Activated T-helper 2 cell treated with anti-CD3 and anti-CD28 coated beads, Interferon-gamma antibody, Interleukin-2, Interleukin-4, amounts not matched to agents 10 μg/mL and 5 μg/mL and 100 μg/mL, durations not matched to agents 14 hours and 24 hours and 36 hours (primary cell): ENCODE measurements at regions not wholly inside any gene's neighbourhood (a gene's known extent, or its start where the extent isn't known, plus 50 kb on each side); places are given as distances from the start of the nearest gene placed in this dataset.
A peak's percentile ranks its signal among the peaks of the same experiment; 100 is the strongest.
"Not testable (repeated sequence)": the region's sequence is repeated elsewhere in the genome, so short reads cannot be mapped to it uniquely, and the experiment has no call there.

ENCODE experiments used
- DNase-seq: peaks from one replicate; pipeline ENCODE4 v3.0.0; 2021; ENCODE audit warnings: low spot score
- H3K27ac Mint-ChIP-seq: one replicate; pipeline ENCODE4 v1.8.0; 2021; ENCODE audit warnings: mixed read lengths
- H3K27me3 Mint-ChIP-seq: one replicate; pipeline ENCODE4 v1.8.0; 2021; ENCODE audit warnings: low read depth, mixed read lengths
- H3K36me3 Mint-ChIP-seq: one replicate; pipeline ENCODE4 v1.8.0; 2021; ENCODE audit warnings: low read depth, mixed read lengths
- H3K4me1 Mint-ChIP-seq: one replicate; pipeline ENCODE4 v1.8.0; 2021; ENCODE audit warnings: low read depth, mixed read lengths
- H3K4me3 Mint-ChIP-seq: one replicate; pipeline ENCODE4 v1.8.0; 2021; ENCODE audit warnings: low read depth, mild to moderate bottlenecking, moderate library complexity, mixed read lengths
- H3K9me3 Mint-ChIP-seq: one replicate; pipeline ENCODE4 v1.8.0; 2021; ENCODE audit warnings: mixed read lengths
- intact Hi-C: fragments of 100-400 bp; cut with micrococcal nuclease; formaldehyde crosslinking; loops from one replicate; pipeline ENCODE4 v1.15.1; 2023

DNA sequence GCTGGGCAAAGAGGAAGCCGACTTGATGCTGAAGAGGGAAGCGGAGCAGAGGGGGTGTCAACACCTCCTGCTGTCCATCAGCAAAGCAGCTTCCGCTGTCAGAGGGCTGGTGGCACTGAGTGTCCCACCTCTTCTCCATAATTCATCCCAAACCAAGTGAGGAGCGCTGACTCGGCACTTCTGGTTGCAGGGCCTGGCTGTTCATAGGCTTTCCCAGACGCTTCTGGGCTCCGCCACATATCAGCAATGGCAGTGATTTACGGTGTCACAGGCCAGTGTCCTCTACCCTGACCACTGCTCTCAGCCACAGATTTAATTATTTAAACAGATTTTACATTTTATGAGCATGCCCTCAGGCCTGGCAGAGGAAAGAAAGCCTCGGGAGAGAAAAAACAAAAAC is 70.1 kb upstream of the TENM4 start:
- Mint-ChIP-seq H3K9me3 (no peaks in the 10 kb centered on the region), H3K4me3 (no peak overlapping the region), H3K27me3 (no peaks in the 10 kb centered on the region), H3K4me1 (no peaks in the 10 kb centered on the region), H3K27ac (no peak overlapping the region), H3K36me3 (no peaks in the 10 kb centered on the region)
- no peak for DNase-seq
- intact Hi-C loops, result no loop called here

DNA sequence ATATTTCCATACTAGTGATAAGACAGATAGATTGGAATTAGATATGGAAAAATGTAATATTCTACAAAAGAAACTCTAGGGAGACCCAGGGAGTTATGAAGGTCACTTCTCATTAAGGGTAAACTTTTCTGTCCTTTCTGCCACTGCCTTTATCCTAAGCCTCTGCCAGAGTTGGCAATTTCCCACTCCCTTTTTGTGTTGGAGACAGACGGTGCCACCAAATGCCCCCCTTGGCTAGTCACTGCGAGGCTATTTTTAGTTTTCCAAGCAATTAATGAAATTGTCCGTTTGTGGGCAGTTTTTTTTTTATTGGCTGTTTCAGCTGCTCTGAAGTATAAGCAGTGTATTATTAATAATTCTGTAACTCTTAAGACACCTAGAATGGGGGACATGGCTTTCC is 67.6 kb upstream of the TENM4 start:
- Mint-ChIP-seq H3K27ac (no peak overlapping the region), H3K4me3 (no peak overlapping the region), H3K36me3 (no peaks in the 10 kb centered on the region), H3K9me3 (no peaks in the 10 kb centered on the region), H3K27me3 (no peaks in the 10 kb centered on the region), H3K4me1 (no peaks in the 10 kb centered on the region)
- intact Hi-C loops, result no loop called here
- no peak for DNase-seq

DNA sequence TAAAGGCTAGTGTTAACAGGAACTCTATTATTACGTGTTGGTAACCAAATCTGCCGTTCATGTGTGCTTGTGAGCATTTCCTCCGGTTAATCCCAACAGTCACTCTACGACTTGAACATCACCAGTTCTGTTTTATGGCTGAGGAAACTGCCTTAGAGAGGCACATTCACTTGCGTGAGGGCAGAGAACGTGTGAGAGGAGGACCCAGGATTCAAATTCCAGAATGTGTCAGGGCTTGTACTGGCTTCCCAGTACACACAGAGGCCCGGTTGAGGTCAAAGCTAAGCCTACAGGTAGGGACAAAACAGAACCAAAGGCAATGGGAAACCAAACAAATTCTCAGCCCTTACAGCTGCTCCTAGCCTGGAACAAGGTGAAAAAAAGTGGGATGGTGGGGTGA is 66.9 kb upstream of the TENM4 start:
- H3K9me3 Mint-ChIP-seq, result no peaks in the 10 kb centered on the region
- intact Hi-C loops, result no loop called here
- no peaks in the 10 kb centered on the region for H3K36me3 Mint-ChIP-seq
- no peaks in the 10 kb centered on the region for H3K27me3 Mint-ChIP-seq
- no peak overlapping the region for H3K4me3 Mint-ChIP-seq
- DNase-seq, result no peak
- H3K27ac Mint-ChIP-seq, result no peak overlapping the region
- no peaks in the 10 kb centered on the region for H3K4me1 Mint-ChIP-seq

DNA sequence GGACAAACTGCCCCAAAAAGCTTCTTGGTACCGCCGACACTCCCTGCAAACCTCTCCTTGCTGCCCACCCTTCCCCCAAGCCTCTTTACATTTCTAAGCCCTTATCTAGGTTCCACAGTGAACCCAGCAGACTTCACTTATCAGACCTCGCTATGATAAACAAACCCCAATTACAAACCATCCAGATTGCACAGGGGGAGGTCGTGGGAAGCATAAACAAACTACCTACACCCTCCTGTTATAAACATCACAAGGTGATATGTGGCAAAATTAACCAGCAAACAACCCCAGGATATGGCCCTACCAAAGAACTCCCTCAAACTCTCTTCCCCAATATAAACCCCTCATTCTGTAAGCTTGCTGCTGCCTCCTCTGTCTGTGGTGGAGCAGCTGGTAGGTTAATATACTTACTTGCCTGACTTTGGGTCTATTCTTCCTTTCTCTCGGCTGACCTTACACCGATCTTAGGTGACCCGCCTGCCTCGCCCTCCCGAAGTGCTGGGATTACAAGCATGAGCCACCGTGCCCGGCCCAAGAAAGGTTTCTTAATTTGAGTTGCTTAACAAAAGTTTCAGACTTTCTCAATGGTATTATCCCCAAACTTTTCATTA is 66.0 kb upstream of the TENM4 start:
- H3K4me1 Mint-ChIP-seq, result no peaks in the 10 kb centered on the region
- no peak for DNase-seq
- no peak overlapping the region for H3K4me3 Mint-ChIP-seq
- intact Hi-C loops, result no loop called here
- no peaks in the 10 kb centered on the region for H3K36me3 Mint-ChIP-seq
- no peak overlapping the region for H3K27ac Mint-ChIP-seq
- H3K9me3 Mint-ChIP-seq, result no peaks in the 10 kb centered on the region
- no peaks in the 10 kb centered on the region for H3K27me3 Mint-ChIP-seq

DNA sequence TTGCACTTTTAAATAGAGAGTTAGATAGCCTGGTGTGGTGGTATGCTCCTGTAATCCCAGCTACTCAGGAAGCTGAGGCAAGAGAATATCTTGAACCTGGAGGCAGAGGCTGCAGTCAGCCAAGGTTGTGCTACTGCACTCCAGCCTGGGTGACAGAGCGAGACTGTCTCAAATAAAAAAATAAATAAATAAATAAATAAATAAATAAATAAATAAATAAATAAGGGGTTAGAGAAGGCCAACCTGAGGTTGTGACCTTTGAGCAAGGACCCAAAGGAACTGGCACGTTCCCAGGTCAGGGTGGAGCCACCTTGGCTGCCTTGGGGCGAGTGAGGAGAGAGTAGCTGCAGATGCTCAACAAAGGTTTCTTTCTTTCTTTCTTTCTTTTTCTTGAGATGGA is 65.3 kb upstream of the TENM4 start:
- H3K27ac Mint-ChIP-seq, result no peak overlapping the region
- intact Hi-C loops, result no loop called here
- no peaks in the 10 kb centered on the region for H3K4me1 Mint-ChIP-seq
- H3K9me3 Mint-ChIP-seq, result no peaks in the 10 kb centered on the region
- no peaks in the 10 kb centered on the region for H3K27me3 Mint-ChIP-seq
- DNase-seq, result no peak
- no peaks in the 10 kb centered on the region for H3K36me3 Mint-ChIP-seq
- H3K4me3 Mint-ChIP-seq, result no peak overlapping the region

DNA sequence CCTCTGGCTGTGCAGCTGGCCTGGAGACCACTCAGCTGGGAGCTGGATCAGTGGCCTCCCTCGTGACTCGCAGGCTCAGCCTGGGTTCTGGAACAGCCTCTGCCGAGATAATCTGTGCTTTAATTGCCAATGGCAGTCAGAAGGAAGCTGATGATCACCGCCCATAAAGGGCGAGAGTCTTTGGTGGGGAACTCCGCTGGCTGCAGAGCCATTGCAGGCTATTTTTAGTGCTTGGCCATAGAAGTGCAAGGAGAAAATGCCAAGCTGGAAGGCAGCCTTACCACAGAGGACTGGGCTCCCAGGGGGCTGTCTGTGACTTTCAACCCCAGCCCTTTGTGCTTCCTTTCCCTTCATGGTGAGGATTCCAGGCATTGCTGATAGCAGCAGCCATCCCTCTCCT is 62.2 kb upstream of the TENM4 start:
- no peak for DNase-seq
- intact Hi-C loops, result no loop called here
- H3K27me3 Mint-ChIP-seq, result no peaks in the 10 kb centered on the region
- H3K4me1 Mint-ChIP-seq, result no peaks in the 10 kb centered on the region
- no peak overlapping the region for H3K4me3 Mint-ChIP-seq
- H3K9me3 Mint-ChIP-seq, result no peaks in the 10 kb centered on the region
- H3K27ac Mint-ChIP-seq, result no peak overlapping the region
- no peaks in the 10 kb centered on the region for H3K36me3 Mint-ChIP-seq

DNA sequence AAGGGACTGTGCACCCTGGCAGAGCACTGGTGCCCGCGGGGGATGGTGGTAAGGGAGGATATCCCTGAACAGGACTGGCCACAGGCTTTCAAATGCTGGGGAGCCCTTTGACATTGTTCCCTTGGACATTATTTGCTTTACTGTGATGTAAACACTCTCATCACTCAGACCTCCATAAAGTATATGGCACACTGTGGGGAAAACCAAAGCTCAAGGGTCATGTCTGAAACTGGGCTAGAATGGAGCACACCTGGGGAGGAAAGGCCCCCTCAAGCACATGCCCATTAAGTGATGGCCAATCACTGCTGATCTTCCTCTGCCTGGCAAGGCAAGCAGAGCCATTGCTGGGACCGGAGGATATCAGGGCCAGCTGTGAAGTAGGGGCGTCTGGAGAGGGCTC is 60.9 kb upstream of the TENM4 start:
- intact Hi-C loops, result no loop called here
- H3K4me3 Mint-ChIP-seq, result no peak overlapping the region
- no peaks in the 10 kb centered on the region for H3K9me3 Mint-ChIP-seq
- no peaks in the 10 kb centered on the region for H3K4me1 Mint-ChIP-seq
- no peak overlapping the region for H3K27ac Mint-ChIP-seq
- H3K36me3 Mint-ChIP-seq, result no peaks in the 10 kb centered on the region
- no peak for DNase-seq
- H3K27me3 Mint-ChIP-seq, result no peaks in the 10 kb centered on the region

DNA sequence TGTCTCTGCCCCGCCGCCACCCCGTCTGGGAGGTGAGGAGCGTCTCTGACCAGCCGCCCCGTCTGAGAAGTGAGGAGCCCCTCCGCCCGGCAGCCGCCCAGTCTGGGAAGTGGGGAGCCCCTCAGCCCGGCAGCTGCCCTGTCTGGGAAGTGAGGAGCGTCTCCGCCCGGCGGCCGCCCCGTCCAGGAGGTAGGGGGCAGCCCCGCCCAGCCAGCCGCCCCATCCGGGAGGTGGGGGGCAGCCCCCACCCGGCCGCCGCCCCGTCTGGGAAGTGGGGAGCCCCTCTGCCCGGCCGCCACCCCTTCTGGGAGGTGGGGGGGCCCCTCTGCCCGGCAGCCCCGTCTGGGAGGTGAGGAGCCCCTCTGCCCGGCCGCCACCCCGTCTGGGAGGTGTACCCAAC is 59.1 kb upstream of the TENM4 start:
- DNase-seq, H3K36me3 Mint-ChIP-seq, H3K27me3 Mint-ChIP-seq, H3K9me3 Mint-ChIP-seq, intact Hi-C loops, H3K4me3 Mint-ChIP-seq, H3K27ac Mint-ChIP-seq, H3K4me1 Mint-ChIP-seq: not testable (repeated sequence)

DNA sequence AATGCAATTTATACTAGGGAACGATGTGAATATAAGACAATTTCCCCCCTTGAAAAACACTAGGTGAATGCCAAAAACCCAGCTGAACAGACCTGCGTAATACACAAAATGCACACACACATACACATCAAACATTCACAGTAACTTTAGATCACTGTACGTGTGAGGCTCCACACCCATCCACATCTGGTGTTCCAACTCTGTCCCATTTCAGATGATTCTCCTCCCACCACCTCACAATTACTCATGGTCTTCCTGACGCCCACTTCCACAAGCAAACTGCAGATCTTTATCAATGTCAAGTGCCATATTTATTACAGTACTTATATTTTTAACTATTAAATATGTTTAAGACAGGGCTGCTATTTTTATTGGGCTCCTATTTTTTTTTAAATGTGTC is 57.8 kb upstream of the TENM4 start:
- intact Hi-C loops, result no loop called here
- H3K4me3 Mint-ChIP-seq, result no peak overlapping the region
- no peak for DNase-seq
- H3K9me3 Mint-ChIP-seq, result no peaks in the 10 kb centered on the region
- H3K27ac Mint-ChIP-seq, result no peak overlapping the region
- no peaks in the 10 kb centered on the region for H3K4me1 Mint-ChIP-seq
- no peaks in the 10 kb centered on the region for H3K27me3 Mint-ChIP-seq
- H3K36me3 Mint-ChIP-seq, result no peaks in the 10 kb centered on the region

DNA sequence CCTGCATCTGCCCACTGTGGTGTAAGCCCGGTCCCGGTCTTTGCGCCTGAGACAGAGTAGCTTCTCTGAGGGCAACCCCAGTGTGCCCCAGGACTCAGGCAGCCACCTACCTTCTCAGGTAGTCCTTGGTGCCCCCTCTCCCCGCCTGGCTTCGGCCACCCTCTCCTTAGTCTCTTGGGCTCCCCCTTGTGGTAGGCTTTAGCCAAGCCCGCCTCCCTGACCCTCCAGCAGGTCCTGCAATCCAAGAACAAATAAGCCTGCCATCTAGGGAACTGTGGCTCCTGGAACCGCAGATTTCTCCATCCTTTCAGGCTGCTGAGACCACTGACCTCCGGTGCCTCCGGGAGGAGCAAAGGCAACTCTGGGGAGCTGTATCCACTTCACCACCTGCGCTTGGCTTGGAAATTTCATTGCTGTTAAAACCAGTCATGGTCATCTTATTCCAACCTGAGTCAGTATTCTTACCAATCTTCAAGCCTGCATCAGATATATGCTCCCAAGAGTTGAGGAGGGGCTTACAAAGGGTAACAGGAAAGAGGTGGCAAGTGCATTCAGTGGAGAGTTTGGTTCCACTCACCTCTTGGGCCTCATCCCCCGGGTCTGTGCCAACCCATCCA is 52.8 kb upstream of the TENM4 start:
- Mint-ChIP-seq H3K36me3 (no peaks in the 10 kb centered on the region), H3K27ac (no peak overlapping the region), H3K9me3 (no peaks in the 10 kb centered on the region), H3K4me3 (no peak overlapping the region), H3K4me1 (no peaks in the 10 kb centered on the region), H3K27me3 (no peaks in the 10 kb centered on the region)
- intact Hi-C loops, result loop anchor here (5.0 kb wide), 1 partner anchor 846 kb away; no protein-coding TSS in a partner anchor
- peak; percentile 11 for DNase-seq

DNA sequence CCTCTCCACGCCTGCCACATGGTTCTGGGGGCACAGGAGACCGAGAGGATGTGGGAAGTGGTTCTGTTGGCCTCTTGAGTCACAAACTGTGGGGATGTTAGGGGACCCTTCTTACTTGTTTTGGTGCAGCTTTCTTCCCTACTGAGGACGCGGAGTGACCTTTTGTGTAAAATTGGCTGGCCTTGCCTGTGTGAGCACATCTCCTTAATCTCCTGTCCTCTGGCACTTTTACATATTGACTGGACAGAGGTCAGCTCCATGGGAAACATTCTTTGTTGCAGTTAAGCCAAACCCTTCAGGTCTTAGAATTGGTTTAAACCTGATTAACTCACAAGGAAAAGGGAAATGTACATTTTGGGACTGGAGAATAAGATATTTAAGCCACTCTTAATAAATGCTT is 51.2 kb upstream of the TENM4 start:
- H3K36me3 Mint-ChIP-seq, result no peaks in the 10 kb centered on the region
- H3K4me1 Mint-ChIP-seq, result no peaks in the 10 kb centered on the region
- intact Hi-C loops, result loop anchor here (5.0 kb wide), 1 partner anchor 845 kb away; no protein-coding TSS in a partner anchor
- no peaks in the 10 kb centered on the region for H3K27me3 Mint-ChIP-seq
- H3K27ac Mint-ChIP-seq, result no peak overlapping the region
- H3K9me3 Mint-ChIP-seq, result no peaks in the 10 kb centered on the region
- DNase-seq, result no peak
- H3K4me3 Mint-ChIP-seq, result no peak overlapping the region
